H1 (cell line): ENCODE measurements at regions not wholly inside any gene's neighbourhood (a gene's known extent, or its start where the extent isn't known, plus 50 kb on each side); places are given as distances from the start of the nearest gene placed in this dataset.

Experiments used
- CBX5 ChIP-seq: fragments of 300-800, 300-1000 bp; sonication (generic); IDR thresholded peaks from 2 replicates; pipeline ENCODE4 v1.7.1; 2016; ENCODE audit warnings: antibody characterized with exemption, low read length, low read depth
- CHD2 ChIP-seq: IDR thresholded peaks from 2 replicates; pipeline ENCODE4 v1.6.1; 2012; ENCODE audit warnings: low read length, improper control_type of control experiment
- CREB1 ChIP-seq: IDR thresholded peaks from 2 replicates; pipeline ENCODE4 v1.6.1; 2012; ENCODE audit warnings: inconsistent platforms
- SP4 ChIP-seq: IDR thresholded peaks from 2 replicates; pipeline ENCODE4 v1.6.1; 2012; ENCODE audit warnings: low read length, inconsistent platforms

- TF ChIP-seq CHD2: no peak
- TF ChIP-seq CREB1: no peak
- no peak for TF ChIP-seq CBX5
- no peak for TF ChIP-seq SP4
Observed at GRCh38 chr5:168070761-168071160, 220.7 kb upstream of the WWC1 start (continued).
